Neutrophil (primary cell): ENCODE measurements at regions not wholly inside any gene's neighbourhood (a gene's known extent, or its start where the extent isn't known, plus 50 kb on each side); places are given as distances from the start of the nearest gene placed in this dataset.
"Not testable (repeated sequence)": the region's sequence is repeated elsewhere in the genome, so short reads cannot be mapped to it uniquely, and the experiment has no call there.

ENCODE experiments used
- H3K27ac ChIP-seq: fragments of 200-600 bp; sonication (generic); 2 replicates; pipeline ENCODE4 v1.5.1; 2016; ENCODE audit warnings: mild to moderate bottlenecking, moderate library complexity
- H3K27me3 ChIP-seq: fragments of 200-600 bp; sonication (generic); 2 replicates; pipeline ENCODE4 v1.6.0; 2016; ENCODE audit warnings: mild to moderate bottlenecking
- H3K36me3 ChIP-seq: fragments of 200-600 bp; sonication (generic); 2 replicates; pipeline ENCODE4 v1.5.1; 2017
- H3K4me1 ChIP-seq, 2 experiments: fragments of 200-600 bp in 1 of 2; sonication (generic) in 1 of 2; 1 replicate in 1 of 2; 2 replicates in 1 of 2; pipeline versions ENCODE4 v1.5.1 to v1.6.1; 2013 to 2016; ENCODE audit warnings: low read depth in 1 of 2, low read length in 1 of 2, mild to moderate bottlenecking in 1 of 2, moderate library complexity in 1 of 2; ENCODE audit not compliant: control insufficient read depth in 1 of 2, insufficient read depth in 1 of 2
- H3K4me3 ChIP-seq, 2 experiments: fragments of 200-600 bp in 1 of 2; sonication (generic) in 1 of 2; 1 replicate in 1 of 2; 2 replicates in 1 of 2; pipeline ENCODE4 v1.5.1; 2013 to 2016; ENCODE audit warnings: low read depth in 1 of 2, low read length in 1 of 2, mild to moderate bottlenecking in 1 of 2, moderate library complexity in 1 of 2
- H3K9me3 ChIP-seq: fragments of 200-600 bp; sonication (generic); 2 replicates; pipeline ENCODE4 v1.5.1; 2016
- CTCF ChIP-seq: fragments of 200-600 bp; sonication (generic); IDR thresholded peaks from 2 replicates; pipeline ENCODE4 v1.5.1; 2016; ENCODE audit warnings: antibody characterized with exemption

- no peak for TF ChIP-seq CTCF
- Histone ChIP-seq H3K27ac (no peak overlapping the region), H3K9me3 (no peaks in the 10 kb centered on the region), H3K36me3 (no peaks in the 10 kb centered on the region), H3K4me3 (no peak overlapping the region), H3K4me1 (no peaks in the 10 kb centered on the region), H3K27me3 (no peaks in the 10 kb centered on the region)
Observed at GRCh38 chr12:108424026-108424425, 84.9 kb upstream of the CMKLR1 start.

- Histone ChIP-seq H3K4me1 (no peaks in the 10 kb centered on the region), H3K27me3 (no peaks in the 10 kb centered on the region), H3K4me3 (no peak overlapping the region), H3K36me3 (no peaks in the 10 kb centered on the region), H3K27ac (no peak overlapping the region), H3K9me3 (no peaks in the 10 kb centered on the region)
- TF ChIP-seq CTCF: no peak
Observed at GRCh38 chr12:108423486-108423885, 84.4 kb upstream of the CMKLR1 start.

GRCh38 chr12:108421082-108421481 lies 82.0 kb upstream of the CMKLR1 start:
- not testable (repeated sequence) for H3K27ac ChIP-seq, H3K4me1 ChIP-seq, H3K36me3 ChIP-seq, H3K27me3 ChIP-seq, H3K4me3 ChIP-seq, H3K9me3 ChIP-seq

DNA sequence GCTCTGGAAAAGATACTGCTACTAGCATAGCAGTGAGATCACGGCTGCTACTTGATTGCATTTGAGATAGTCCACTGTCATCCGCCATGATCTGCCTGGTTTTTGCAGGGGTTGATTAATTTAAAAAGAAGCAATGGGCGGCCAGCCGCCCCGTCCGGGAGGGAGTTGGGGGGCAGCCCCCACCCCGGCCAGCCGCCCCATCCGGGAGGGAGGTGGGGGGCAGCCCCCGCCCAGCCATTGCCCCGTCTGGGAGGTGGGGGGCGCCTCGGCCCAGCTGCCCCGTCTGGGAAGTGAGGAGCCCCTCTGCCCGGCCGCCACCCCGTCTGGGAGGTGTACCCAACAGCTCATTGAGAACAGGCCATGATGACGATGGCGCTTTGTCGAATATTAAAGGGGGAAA lies 81.3 kb upstream of the CMKLR1 start:
- H3K9me3 ChIP-seq, H3K36me3 ChIP-seq: not testable (repeated sequence)

GRCh38 chr12:108419949-108420348 lies 80.8 kb upstream of the CMKLR1 start:
- TF ChIP-seq CTCF: no peak

More for the DNA sequence above, 81.3 kb upstream of the CMKLR1 start:
- not testable (repeated sequence) for H3K4me1 ChIP-seq, H3K27me3 ChIP-seq, H3K4me3 ChIP-seq, H3K27ac ChIP-seq

GRCh38 chr12:108418164-108418890 lies 79.2 kb upstream of the CMKLR1 start:
- no peak for TF ChIP-seq CTCF
- Histone ChIP-seq H3K4me3 (no peak overlapping the region), H3K36me3 (no peaks in the 10 kb centered on the region), H3K27ac (no peak overlapping the region), H3K27me3 (no peaks in the 10 kb centered on the region), H3K4me1 (no peaks in the 10 kb centered on the region), H3K9me3 (no peaks in the 10 kb centered on the region)

More at GRCh38 chr12:108419949-108420348, 80.8 kb upstream of the CMKLR1 start:
- no peaks in the 10 kb centered on the region for H3K4me1 ChIP-seq
- H3K27ac ChIP-seq: no peak overlapping the region
- H3K4me3 ChIP-seq: no peak overlapping the region
- no peaks in the 10 kb centered on the region for H3K36me3 ChIP-seq
- no peaks in the 10 kb centered on the region for H3K27me3 ChIP-seq
- no peaks in the 10 kb centered on the region for H3K9me3 ChIP-seq
